Stromal cell of bone marrow (primary cell): ENCODE measurements at regions not wholly inside any gene's neighbourhood (a gene's known extent, or its start where the extent isn't known, plus 50 kb on each side); places are given as distances from the start of the nearest gene placed in this dataset.
"Not testable (repeated sequence)": the region's sequence is repeated elsewhere in the genome, so short reads cannot be mapped to it uniquely, and the experiment has no call there.

Experiments
- DNase-seq: peaks from one replicate; pipeline ENCODE4 v3.0.0-alpha.2; 2012; ENCODE audit warnings: low read depth

- no peak for DNase-seq
Measured at GRCh38 chr7:69510114-69510513, 88.2 kb upstream of the AUTS2 start.

DNA sequence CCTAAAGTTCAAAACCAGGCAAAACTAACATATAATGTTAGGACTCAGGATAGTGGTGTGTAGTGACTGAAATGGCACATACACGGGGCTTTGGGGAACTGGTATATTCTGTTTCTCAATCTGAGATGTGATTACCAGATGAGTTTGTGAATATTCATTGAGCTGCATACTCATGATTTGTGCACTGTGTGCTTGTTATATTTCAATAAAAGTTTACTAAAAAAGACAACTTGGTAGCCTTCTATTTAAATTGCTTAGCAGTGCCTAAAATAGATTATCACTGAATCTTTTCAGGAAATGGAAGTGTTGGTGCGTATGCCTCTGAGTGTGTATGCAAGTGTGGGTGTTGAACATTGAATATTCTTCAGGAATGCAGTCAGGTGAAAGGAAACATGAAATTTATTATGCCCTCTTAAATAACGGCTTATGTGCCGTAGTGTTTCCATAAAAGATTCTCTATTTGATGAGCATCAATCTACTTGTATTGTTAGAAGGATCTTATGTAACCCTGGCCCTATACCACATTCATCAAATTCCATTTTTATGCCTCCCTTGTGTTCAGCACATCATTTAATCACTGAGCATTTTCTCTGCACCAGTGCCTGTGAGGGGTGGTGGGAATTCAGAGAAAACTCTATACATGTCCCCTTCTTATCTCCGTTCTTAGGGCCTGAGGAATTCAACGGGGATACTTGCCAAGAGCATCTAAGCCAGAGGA, 82.6 kb upstream of the AUTS2 start:
- no peak for DNase-seq

GRCh38 chr7:69516238-69516820, 81.9 kb upstream of the AUTS2 start:
- DNase-seq, result no peak

DNA sequence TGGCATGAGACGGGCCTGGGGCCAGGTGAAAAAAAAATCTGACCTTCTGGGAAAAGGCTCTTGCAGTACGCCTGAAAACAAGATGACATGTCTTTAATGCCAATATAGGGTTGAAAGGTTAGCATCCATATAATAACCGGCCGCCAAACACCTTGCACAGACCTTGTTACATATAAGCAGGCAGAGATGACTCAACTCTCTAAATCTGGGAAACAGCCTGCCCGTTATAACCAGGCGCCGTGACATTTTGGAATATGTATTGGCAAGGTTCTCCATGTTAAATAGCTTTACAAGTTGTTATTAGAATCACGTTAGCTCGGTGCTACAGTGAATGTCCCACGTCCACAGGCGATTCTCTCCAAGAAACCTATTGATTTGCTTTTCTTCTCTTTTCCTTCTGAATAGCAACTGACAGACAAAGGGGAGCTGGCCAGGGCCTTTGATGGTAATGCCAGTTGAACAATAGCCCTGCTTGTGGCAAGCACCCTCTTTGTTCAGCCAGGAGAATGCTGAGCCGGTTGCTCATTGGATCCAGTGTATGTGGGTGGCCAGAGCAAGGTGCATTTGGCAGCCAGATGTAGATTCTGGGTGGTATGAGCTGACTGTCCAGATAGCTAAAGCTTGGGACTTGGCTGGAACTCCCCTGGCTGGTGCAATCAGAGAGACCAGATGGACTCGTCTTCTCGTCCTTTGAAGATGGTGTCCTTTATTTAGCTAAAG, 80.1 kb upstream of the AUTS2 start:
- no peak for DNase-seq

GRCh38 chr7:69518705-69519077, 79.6 kb upstream of the AUTS2 start:
- DNase-seq, result no peak

GRCh38 chr7:69526570-69526969, 71.7 kb upstream of the AUTS2 start:
- DNase-seq, result no peak

DNA sequence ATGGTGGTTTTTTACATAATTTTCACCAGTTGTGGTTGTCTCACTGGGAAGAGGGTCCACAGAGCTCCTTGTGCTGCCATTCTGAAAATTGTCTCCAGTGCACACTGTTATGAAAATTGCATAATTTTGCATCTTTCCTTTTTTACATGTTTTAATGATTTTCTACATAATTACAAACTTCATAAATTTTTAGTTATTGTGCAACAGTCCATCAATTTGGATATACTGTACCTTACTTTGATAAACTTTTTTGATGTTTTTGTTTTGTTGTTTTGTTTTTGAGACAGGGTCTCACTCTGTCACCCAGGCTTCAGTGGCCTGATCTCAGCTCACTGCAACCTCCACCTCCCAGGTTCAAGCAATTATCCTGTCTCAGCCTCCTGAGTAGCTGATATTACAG, 70.6 kb upstream of the AUTS2 start:
- no peak for DNase-seq

DNA sequence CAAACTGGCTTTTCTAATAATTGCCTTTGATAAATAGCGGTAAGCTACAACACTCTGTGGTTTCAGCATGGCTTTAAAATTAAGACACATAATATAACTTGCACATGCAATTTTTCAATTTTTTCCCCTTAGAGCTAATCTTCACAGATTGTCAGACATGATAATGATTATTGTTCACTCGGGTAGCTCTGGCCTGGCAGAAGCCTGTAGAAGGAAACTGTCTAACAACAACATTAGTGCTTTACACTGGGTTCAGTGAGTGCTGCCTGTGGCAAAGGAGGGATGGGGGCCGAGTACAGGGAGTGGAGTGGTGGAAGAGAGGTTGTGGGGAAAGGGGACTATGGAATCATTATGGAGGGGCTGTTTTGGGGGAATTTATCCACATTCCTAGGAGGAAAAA, 67.2 kb upstream of the AUTS2 start:
- no peak for DNase-seq

DNA sequence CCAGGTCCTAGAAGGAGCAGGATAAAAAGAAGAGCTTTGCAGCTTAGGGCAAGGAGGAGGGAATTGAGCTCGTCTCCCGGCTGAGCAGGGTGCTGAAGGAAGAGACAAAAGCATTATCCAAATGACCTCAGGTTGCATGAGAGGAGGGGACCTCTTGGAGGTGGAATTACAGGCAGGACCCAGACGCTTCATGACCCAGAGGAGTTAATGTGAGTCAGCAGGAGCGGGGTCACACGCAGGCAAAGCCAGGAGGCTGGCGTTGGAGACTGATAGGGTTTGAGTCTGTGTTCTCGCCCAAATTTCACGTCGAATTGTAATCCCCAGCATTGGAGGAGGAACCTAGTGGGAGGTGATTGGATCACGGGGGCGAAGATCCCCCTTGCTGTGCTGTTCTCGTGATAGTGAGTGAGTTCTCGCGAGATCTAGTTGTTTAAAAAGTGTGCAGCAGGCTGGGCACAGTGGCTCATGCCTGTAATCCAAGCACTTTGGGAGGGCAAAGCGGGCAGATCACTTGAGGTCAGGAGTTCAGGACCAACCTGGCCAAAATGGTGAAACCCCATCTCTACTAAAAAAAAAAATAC, 63.7 kb upstream of the AUTS2 start:
- DNase-seq, result no peak

- no peak for DNase-seq
Measured at GRCh38 chr7:69537691-69538090, 60.6 kb upstream of the AUTS2 start.

DNA sequence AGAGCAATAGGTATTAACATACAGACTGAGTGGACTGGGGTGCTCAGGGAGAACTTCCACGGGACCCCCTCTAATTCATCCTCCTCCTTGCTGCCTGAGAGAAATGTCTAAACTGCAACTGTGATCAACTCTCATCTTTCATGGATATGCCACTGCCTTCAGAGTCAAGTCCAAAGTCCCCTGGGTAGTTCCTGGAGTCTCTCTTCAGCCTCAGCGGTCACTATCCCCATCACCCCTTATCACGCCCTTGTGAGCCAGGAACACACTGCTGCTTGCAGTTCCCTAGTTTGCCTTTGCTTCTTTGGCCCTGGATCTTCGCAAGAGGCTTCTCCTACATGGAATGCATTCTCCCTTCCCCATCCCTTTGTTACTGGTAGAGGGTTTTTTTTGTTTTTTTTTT, 58.7 kb upstream of the AUTS2 start:
- no peak for DNase-seq

- no peak for DNase-seq
Measured at GRCh38 chr7:69540287-69540686, 58.0 kb upstream of the AUTS2 start.

GRCh38 chr7:69541779-69542432, 56.4 kb upstream of the AUTS2 start:
- DNase-seq, result not testable (repeated sequence)

DNA sequence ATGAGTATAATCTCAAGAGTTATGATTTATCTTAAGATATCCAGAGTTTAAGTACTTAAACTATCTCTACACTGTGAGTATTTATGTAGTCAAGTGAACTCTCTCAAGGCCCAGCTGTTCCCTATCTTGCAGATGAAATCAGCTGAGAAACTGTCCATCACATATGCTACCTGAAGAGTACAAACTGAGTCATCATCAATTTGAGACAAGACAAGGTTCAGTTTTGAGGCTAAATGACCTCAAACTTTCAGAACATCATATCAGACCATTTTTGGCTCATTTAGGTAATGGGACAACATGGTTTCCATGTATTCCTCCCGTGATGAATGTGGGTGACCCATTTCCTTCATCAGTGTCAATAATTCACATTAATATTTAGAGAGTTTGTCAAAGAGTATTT, 53.1 kb upstream of the AUTS2 start:
- no peak for DNase-seq
